AG04450 (cell line): ENCODE measurements at regions not wholly inside any gene's neighbourhood (a gene's known extent, or its start where the extent isn't known, plus 50 kb on each side); places are given as distances from the start of the nearest gene placed in this dataset.

Experiments used
- CTCF ChIA-PET: fragments of 300-600, 350-600 bp; formaldehyde crosslinking; extraction: SDS; loops from one replicate; lab custom pipeline; 2022; ENCODE audit warnings: antibody characterized with exemption, inconsistent platforms; lab: Charles Lee
- POLR2A ChIA-PET: fragments of 350-600 bp; formaldehyde crosslinking; extraction: SDS; loops from one replicate; lab custom pipeline; 2021; ENCODE audit warnings: antibody characterized with exemption, inconsistent platforms; lab: Yijun Ruan, JAX
- DNase-seq: peaks from one replicate; pipeline ENCODE4 v3.0.0-alpha.2; 2011; ENCODE audit warnings: low read depth, low spot score
- H3K27ac ChIP-seq: one replicate; pipeline ENCODE4 v1.5.1; 2012; ENCODE audit warnings: low read depth, low read length, control low read depth
- H3K27me3 ChIP-seq: one replicate; pipeline ENCODE4 v1.6.0; 2012; ENCODE audit warnings: low read length; ENCODE audit not compliant: control insufficient read depth, insufficient read depth
- H3K4me3 ChIP-seq: 2 replicates; pipeline ENCODE4 v1.5.1; 2011; ENCODE audit warnings: mild to moderate bottlenecking, low read depth, low read length, control low read depth
- H3K9me3 ChIP-seq: 2 replicates; pipeline ENCODE4 v1.5.1; 2012; ENCODE audit warnings: low read length; ENCODE audit not compliant: control insufficient read depth, insufficient read depth
- TF ChIP-seq, protein P1 (sequence below): IDR thresholded peaks from 2 replicates; pipeline ENCODE4 v1.5.1; 2011; ENCODE audit warnings: low read depth, low read length, control low read depth, inconsistent platforms

- ChIA-PET CTCF (no interaction called here), POLR2A (no interaction called here)
- DNase-seq = no peak
These were observed 682.4 kb downstream of the TMEM121 start for GRCh38 chr14:106208794-106209193.

GRCh38 chr14:106209755-106210154 is 683.4 kb downstream of the TMEM121 start:
- H3K9me3 ChIP-seq = peaks cover 53% of the 10 kb centered on the region
- TF ChIP-seq, protein P1, sequence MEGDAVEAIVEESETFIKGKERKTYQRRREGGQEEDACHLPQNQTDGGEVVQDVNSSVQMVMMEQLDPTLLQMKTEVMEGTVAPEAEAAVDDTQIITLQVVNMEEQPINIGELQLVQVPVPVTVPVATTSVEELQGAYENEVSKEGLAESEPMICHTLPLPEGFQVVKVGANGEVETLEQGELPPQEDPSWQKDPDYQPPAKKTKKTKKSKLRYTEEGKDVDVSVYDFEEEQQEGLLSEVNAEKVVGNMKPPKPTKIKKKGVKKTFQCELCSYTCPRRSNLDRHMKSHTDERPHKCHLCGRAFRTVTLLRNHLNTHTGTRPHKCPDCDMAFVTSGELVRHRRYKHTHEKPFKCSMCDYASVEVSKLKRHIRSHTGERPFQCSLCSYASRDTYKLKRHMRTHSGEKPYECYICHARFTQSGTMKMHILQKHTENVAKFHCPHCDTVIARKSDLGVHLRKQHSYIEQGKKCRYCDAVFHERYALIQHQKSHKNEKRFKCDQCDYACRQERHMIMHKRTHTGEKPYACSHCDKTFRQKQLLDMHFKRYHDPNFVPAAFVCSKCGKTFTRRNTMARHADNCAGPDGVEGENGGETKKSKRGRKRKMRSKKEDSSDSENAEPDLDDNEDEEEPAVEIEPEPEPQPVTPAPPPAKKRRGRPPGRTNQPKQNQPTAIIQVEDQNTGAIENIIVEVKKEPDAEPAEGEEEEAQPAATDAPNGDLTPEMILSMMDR = no peak
- H3K27ac ChIP-seq = no peak overlapping the region
- no peak for DNase-seq
- no peak overlapping the region for H3K4me3 ChIP-seq
- ChIA-PET CTCF (no interaction called here), POLR2A (no interaction called here)
- no peaks in the 10 kb centered on the region for H3K27me3 ChIP-seq

More at GRCh38 chr14:106208794-106209193, 682.4 kb downstream of the TMEM121 start:
- peaks cover 62% of the 10 kb centered on the region for H3K9me3 ChIP-seq
- H3K27ac ChIP-seq = no peak overlapping the region
- H3K27me3 ChIP-seq = no peaks in the 10 kb centered on the region
- no peak overlapping the region for H3K4me3 ChIP-seq
- TF ChIP-seq, protein P1 = no peak

GRCh38 chr14:106210650-106211049 is 684.3 kb downstream of the TMEM121 start:
- CTCF ChIA-PET = no interaction called here
- Histone ChIP-seq H3K27me3 (no peaks in the 10 kb centered on the region), H3K9me3 (peaks cover 48% of the 10 kb centered on the region)

GRCh38 chr14:106211334-106211900 is 685.0 kb downstream of the TMEM121 start:
- Histone ChIP-seq H3K27ac (no peak overlapping the region), H3K27me3 (no peaks in the 10 kb centered on the region), H3K9me3 (peaks cover 40% of the 10 kb centered on the region), H3K4me3 (no peak overlapping the region)
- DNase-seq = no peak
- ChIA-PET CTCF (no interaction called here), POLR2A (no interaction called here)
- TF ChIP-seq, protein P1 = no peak

More at GRCh38 chr14:106210650-106211049, 684.3 kb downstream of the TMEM121 start:
- no peak overlapping the region for H3K4me3 ChIP-seq
- POLR2A ChIA-PET = no interaction called here
- DNase-seq = no peak
- TF ChIP-seq, protein P1 = no peak
- H3K27ac ChIP-seq = no peak overlapping the region

DNA sequence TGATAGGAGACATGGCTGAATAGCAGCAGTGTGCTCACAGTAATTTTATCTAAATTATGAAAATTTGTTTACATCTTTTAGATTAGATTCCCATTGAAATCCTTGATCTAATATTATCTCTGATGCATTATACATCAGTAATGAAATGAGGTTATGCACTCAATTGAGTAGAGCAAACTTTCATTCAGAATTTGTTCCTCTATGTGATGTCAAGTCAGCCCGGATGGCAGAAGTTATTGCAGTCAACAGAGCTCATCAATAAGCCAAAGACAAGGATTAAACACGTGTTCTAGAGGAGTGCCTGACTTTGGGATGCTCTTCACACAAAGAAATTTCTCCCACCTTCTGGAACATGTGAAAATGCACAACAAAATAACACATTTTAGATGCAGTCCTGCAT is 688.8 kb downstream of the TMEM121 start:
- Histone ChIP-seq H3K9me3 (peaks cover 30% of the 10 kb centered on the region), H3K27me3 (no peaks in the 10 kb centered on the region), H3K27ac (no peak overlapping the region), H3K4me3 (no peak overlapping the region)
- no peak for DNase-seq
- ChIA-PET CTCF (no interaction called here), POLR2A (no interaction called here)
- TF ChIP-seq, protein P1 = no peak
